HUES64 (cell line): ENCODE measurements at regions not wholly inside any gene's neighbourhood (a gene's known extent, or its start where the extent isn't known, plus 50 kb on each side); places are given as distances from the start of the nearest gene placed in this dataset.

Experiments
- H3K27ac ChIP-seq: 2 replicates; pipeline ENCODE4 v1.7.0; 2013; ENCODE audit warnings: low read depth, low read length, inconsistent platforms
- H3K27me3 ChIP-seq: 2 replicates; pipeline ENCODE4 v1.6.1; 2013; ENCODE audit warnings: mild to moderate bottlenecking, low read length; ENCODE audit not compliant: insufficient read depth
- H3K36me3 ChIP-seq: 2 replicates; pipeline ENCODE4 v1.6.1; 2013; ENCODE audit warnings: mild to moderate bottlenecking, low read length; ENCODE audit not compliant: insufficient read depth
- H3K4me1 ChIP-seq: 2 replicates; pipeline ENCODE4 v1.6.1; 2013; ENCODE audit warnings: mild to moderate bottlenecking, low read length, moderate library complexity; ENCODE audit not compliant: insufficient read depth
- H3K4me3 ChIP-seq: 2 replicates; pipeline ENCODE4 v1.5.1; 2013; ENCODE audit warnings: mild to moderate bottlenecking, low read length, moderate library complexity
- H3K9ac ChIP-seq: 2 replicates; pipeline ENCODE4 v1.6.1; 2013; ENCODE audit warnings: mild to moderate bottlenecking, low read depth, low read length
- H3K9me3 ChIP-seq: 2 replicates; pipeline ENCODE4 v1.6.1; 2013; ENCODE audit warnings: low read depth, low read length; ENCODE audit not compliant: insufficient read depth
- WGBS: fragments of 150-250, 120-280 bp; methylation state at CpG from one replicate; pipeline ENCODE4 v1.1.7; 2013; ENCODE audit warnings: missing lambda C conversion rate; 5-methylcytosine and 5-hydroxymethylcytosine counted together

DNA sequence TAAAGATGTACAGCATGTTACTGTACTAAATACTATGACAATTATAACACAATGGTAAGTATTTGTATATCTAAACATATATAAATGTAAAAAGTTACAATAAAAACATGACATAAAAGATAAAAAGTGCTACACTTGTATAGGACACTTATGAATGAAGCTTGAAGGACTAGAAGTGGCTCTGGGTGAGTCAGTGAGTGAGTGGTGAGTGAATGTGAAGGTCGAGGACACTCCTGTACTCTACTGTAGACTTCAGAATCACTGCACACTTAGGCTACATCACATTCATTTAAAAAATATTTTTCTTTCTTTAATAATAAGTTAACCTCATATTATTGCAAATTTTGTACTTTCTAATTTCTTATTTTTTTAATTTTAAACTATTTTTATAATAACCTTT lies 1476.7 kb upstream of the CDH8 start:
- Histone ChIP-seq H3K9ac (no peak overlapping the region), H3K27ac (no peak overlapping the region), H3K4me3 (no peak overlapping the region), H3K9me3 (no peaks in the 10 kb centered on the region), H3K4me1 (no peaks in the 10 kb centered on the region), H3K36me3 (no peaks in the 10 kb centered on the region), H3K27me3 (no peaks in the 10 kb centered on the region)
- no CpG with 5 or more reads among the region's 1 CpG for WGBS

- Histone ChIP-seq H3K27me3 (no peaks in the 10 kb centered on the region), H3K4me1 (no peaks in the 10 kb centered on the region), H3K9ac (no peak overlapping the region), H3K4me3 (no peak overlapping the region), H3K36me3 (no peaks in the 10 kb centered on the region), H3K9me3 (no peaks in the 10 kb centered on the region), H3K27ac (no peak overlapping the region)
- WGBS: 97% methylated on average over 1 of the region's 2 CpGs
Observed at GRCh38 chr16:63497408-63497807, 1461.2 kb upstream of the CDH8 start.

- Histone ChIP-seq H3K9ac (no peak overlapping the region), H3K9me3 (no peaks in the 10 kb centered on the region), H3K36me3 (no peaks in the 10 kb centered on the region), H3K4me3 (no peak overlapping the region), H3K27ac (no peak overlapping the region), H3K27me3 (no peaks in the 10 kb centered on the region), H3K4me1 (no peaks in the 10 kb centered on the region)
- WGBS: 84% methylated on average over 1 of the region's 1 CpG
Observed at GRCh38 chr16:63496282-63496681, 1460.0 kb upstream of the CDH8 start.

- Histone ChIP-seq H3K9ac (no peak overlapping the region), H3K4me3 (no peak overlapping the region), H3K27ac (no peak overlapping the region), H3K36me3 (no peaks in the 10 kb centered on the region), H3K4me1 (no peaks in the 10 kb centered on the region), H3K9me3 (no peaks in the 10 kb centered on the region), H3K27me3 (no peaks in the 10 kb centered on the region)
Observed at GRCh38 chr16:63488955-63489354, 1452.7 kb upstream of the CDH8 start.

- Histone ChIP-seq H3K36me3 (no peaks in the 10 kb centered on the region), H3K4me3 (no peak overlapping the region), H3K27me3 (no peaks in the 10 kb centered on the region), H3K4me1 (no peaks in the 10 kb centered on the region), H3K9ac (no peak overlapping the region), H3K27ac (no peak overlapping the region), H3K9me3 (no peaks in the 10 kb centered on the region)
Observed at GRCh38 chr16:63481060-63481459, 1444.8 kb upstream of the CDH8 start.

DNA sequence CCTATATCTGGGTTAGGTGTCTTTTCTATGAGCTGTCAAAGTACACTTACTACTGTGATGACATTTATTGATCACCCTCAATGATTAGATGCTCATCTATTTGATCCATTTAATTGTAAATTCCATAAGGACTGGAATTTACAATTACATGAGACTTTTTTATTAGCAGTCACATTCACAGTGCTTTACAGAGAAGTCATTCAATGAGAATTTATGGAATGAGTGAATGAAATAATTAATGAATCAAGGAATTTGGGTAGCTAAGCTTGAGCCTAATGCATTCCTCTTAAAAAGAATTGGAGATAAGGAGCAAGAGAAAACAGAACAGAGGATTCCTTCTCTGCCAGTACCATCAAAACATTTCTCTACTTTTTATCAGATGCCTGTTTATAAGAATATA lies 1437.5 kb upstream of the CDH8 start:
- Histone ChIP-seq H3K4me1 (no peaks in the 10 kb centered on the region), H3K27me3 (no peaks in the 10 kb centered on the region), H3K9me3 (no peaks in the 10 kb centered on the region), H3K27ac (no peak overlapping the region), H3K36me3 (no peaks in the 10 kb centered on the region), H3K4me3 (no peak overlapping the region), H3K9ac (no peak overlapping the region)

GRCh38 chr16:63467513-63467912 lies 1431.3 kb upstream of the CDH8 start:
- Histone ChIP-seq H3K27me3 (no peaks in the 10 kb centered on the region), H3K27ac (no peak overlapping the region), H3K4me3 (no peak overlapping the region), H3K4me1 (no peaks in the 10 kb centered on the region), H3K9me3 (no peaks in the 10 kb centered on the region), H3K36me3 (no peaks in the 10 kb centered on the region), H3K9ac (no peak overlapping the region)
- 89% methylated on average over 1 of the region's 2 CpGs for WGBS

DNA sequence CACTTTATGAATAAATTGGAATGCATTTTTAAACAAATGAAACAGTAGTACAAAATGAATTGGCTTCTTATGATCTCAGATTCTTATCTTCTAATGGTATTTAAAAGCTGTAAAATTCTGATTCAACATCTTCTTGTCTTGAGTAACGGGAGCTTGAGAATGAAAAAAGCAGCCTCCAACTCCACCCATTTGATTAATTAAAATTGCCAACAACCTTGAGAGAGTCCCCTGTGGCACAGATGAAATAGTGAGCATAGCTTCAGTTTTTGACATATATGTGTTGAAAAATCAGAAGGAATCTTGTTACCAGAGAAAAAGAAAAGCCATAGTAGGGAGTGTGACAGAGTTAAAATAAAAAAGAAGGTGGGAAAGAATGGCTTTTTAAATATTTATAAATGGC lies 1426.1 kb upstream of the CDH8 start:
- WGBS: 86% methylated on average over 1 of the region's 1 CpG
- no peaks in the 10 kb centered on the region for H3K4me1 ChIP-seq
- no peaks in the 10 kb centered on the region for H3K27me3 ChIP-seq
- no peaks in the 10 kb centered on the region for H3K9me3 ChIP-seq
- H3K9ac ChIP-seq: no peak overlapping the region
- no peak overlapping the region for H3K27ac ChIP-seq
- H3K36me3 ChIP-seq: no peaks in the 10 kb centered on the region
- H3K4me3 ChIP-seq: no peak overlapping the region

GRCh38 chr16:63461248-63461841 lies 1425.1 kb upstream of the CDH8 start:
- H3K9ac ChIP-seq: no peak overlapping the region
- H3K4me3 ChIP-seq: no peak overlapping the region
- no peaks in the 10 kb centered on the region for H3K27me3 ChIP-seq
- H3K27ac ChIP-seq: no peak overlapping the region
- no peaks in the 10 kb centered on the region for H3K9me3 ChIP-seq
- H3K36me3 ChIP-seq: no peaks in the 10 kb centered on the region
- 78% methylated on average over 3 of the region's 3 CpGs for WGBS
- no peaks in the 10 kb centered on the region for H3K4me1 ChIP-seq

DNA sequence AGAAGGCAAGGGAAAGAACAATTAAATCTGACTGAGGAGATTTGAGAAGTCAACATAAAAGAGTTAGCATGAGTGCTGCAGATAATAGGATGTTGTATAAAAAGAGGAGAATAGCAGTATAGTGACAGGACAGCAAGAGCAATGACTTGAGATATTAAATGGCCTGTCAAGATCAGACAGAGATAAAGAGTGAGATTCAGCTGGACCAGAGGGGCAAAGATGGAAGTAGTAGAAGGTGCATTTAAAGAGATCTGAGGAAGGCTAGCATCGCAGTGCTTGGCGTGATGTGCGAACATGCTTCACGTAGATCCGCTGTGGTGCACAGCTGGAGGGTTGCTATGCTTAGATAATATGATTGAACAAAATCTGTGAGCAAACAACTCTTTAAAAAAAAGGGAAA lies 1422.6 kb upstream of the CDH8 start:
- no peaks in the 10 kb centered on the region for H3K36me3 ChIP-seq
- no peaks in the 10 kb centered on the region for H3K27me3 ChIP-seq
- no peaks in the 10 kb centered on the region for H3K9me3 ChIP-seq
- no peaks in the 10 kb centered on the region for H3K4me1 ChIP-seq
- no peak overlapping the region for H3K4me3 ChIP-seq
- no peak overlapping the region for H3K9ac ChIP-seq
- 93% methylated on average over 5 of the region's 5 CpGs for WGBS
- no peak overlapping the region for H3K27ac ChIP-seq

- Histone ChIP-seq H3K9ac (no peak overlapping the region), H3K27ac (no peak overlapping the region), H3K4me3 (no peak overlapping the region), H3K9me3 (no peaks in the 10 kb centered on the region), H3K4me1 (no peaks in the 10 kb centered on the region), H3K27me3 (no peaks in the 10 kb centered on the region), H3K36me3 (no peaks in the 10 kb centered on the region)
- WGBS: 98% methylated on average over 2 of the region's 2 CpGs
Observed at GRCh38 chr16:63457869-63458268, 1421.6 kb upstream of the CDH8 start.

- H3K9ac ChIP-seq: no peak overlapping the region
- H3K4me1 ChIP-seq: no peaks in the 10 kb centered on the region; the same call in 1 of the 2 replicates
- no peak overlapping the region for H3K4me3 ChIP-seq
- no peaks in the 10 kb centered on the region for H3K27me3 ChIP-seq
- H3K27ac ChIP-seq: no peak overlapping the region
- no peaks in the 10 kb centered on the region for H3K9me3 ChIP-seq
- 93% methylated on average over 3 of the region's 3 CpGs for WGBS
- H3K36me3 ChIP-seq: no peaks in the 10 kb centered on the region
Observed at GRCh38 chr16:63453261-63453660, 1417.0 kb upstream of the CDH8 start.
